OCI-LY7 (cell line): ENCODE measurements at regions not wholly inside any gene's neighbourhood (a gene's known extent, or its start where the extent isn't known, plus 50 kb on each side); places are given as distances from the start of the nearest gene placed in this dataset.

Experiments
- BruUV-seq: library from RNA; stranded (reverse); fragments of 400-500 nt; replicated peaks from 2 replicates; lab custom pipeline; 2021; lab: Mats Ljungman, UMichigan
- CTCF ChIA-PET: fragments of 300-600 bp; sonication (Branson Sonifier 250); formaldehyde crosslinking; loops from one replicate; lab custom pipeline; 2022; ENCODE audit warnings: antibody characterized with exemption; ENCODE audit not compliant: unreplicated experiment; lab: Charles Lee
- POLR2A ChIA-PET: fragments of 300-600 bp; sonication (Branson Sonifier 250); formaldehyde crosslinking; loops from one replicate; lab custom pipeline; 2022; ENCODE audit warnings: antibody characterized with exemption; lab: Charles Lee
- DNase-seq: peaks from one replicate; pipeline ENCODE4 v3.0.0-alpha.2; 2015; ENCODE audit warnings: low spot score
- H2AFZ ChIP-seq: fragments of 200-600 bp; sonication (generic), shearing (Covaris generic); 2 replicates; pipeline ENCODE4 v1.6.1; 2014; ENCODE audit warnings: mild to moderate bottlenecking, antibody characterized with exemption, low read length, moderate library complexity
- H3K27ac ChIP-seq: fragments of 200-600 bp; sonication (generic); 2 replicates; pipeline ENCODE4 v1.5.1; 2014; ENCODE audit warnings: mixed run types, low read depth, mild to moderate bottlenecking, moderate library complexity, low read length, inconsistent platforms; ENCODE audit not compliant: poor library complexity, severe bottlenecking
- H3K36me3 ChIP-seq: fragments of 200-600 bp; sonication (generic); 2 replicates; pipeline ENCODE4 v1.6.1; 2014; ENCODE audit warnings: mild to moderate bottlenecking, antibody characterized with exemption, low read length, moderate library complexity, mixed read lengths; ENCODE audit not compliant: insufficient read depth
- H3K4me1 ChIP-seq: fragments of 200-600 bp; sonication (generic); 2 replicates; pipeline ENCODE4 v1.5.1; 2014; ENCODE audit warnings: mild to moderate bottlenecking, low read length; ENCODE audit not compliant: insufficient read depth, poor library complexity, severe bottlenecking
- H3K4me2 ChIP-seq: fragments of 200-600 bp; sonication (generic); 2 replicates; pipeline ENCODE4 v1.6.1; 2014; ENCODE audit warnings: mild to moderate bottlenecking, low read length
- H3K4me3 ChIP-seq: fragments of 200-600 bp; sonication (generic); 2 replicates; pipeline ENCODE4 v1.5.1; 2014; ENCODE audit warnings: mild to moderate bottlenecking, low read depth, low read length; ENCODE audit not compliant: poor library complexity, severe bottlenecking
- H3K79me2 ChIP-seq: fragments of 200-600 bp; sonication (generic); 2 replicates; pipeline ENCODE4 v1.6.1; 2016; ENCODE audit warnings: low read depth, mild to moderate bottlenecking, low read length, moderate library complexity, mixed read lengths; ENCODE audit not compliant: insufficient read depth
- H3K9me2 ChIP-seq: fragments of 200-600 bp; sonication (generic); 2 replicates; pipeline ENCODE4 v1.6.1; 2016; ENCODE audit warnings: mild to moderate bottlenecking, low read length, mixed read lengths; ENCODE audit not compliant: insufficient read depth
- H3K9me3 ChIP-seq: fragments of 200-600 bp; sonication (generic); 2 replicates; pipeline ENCODE4 v1.6.1; 2014; ENCODE audit warnings: mild to moderate bottlenecking, mixed run types, low read length, mixed read lengths
- H4K20me1 ChIP-seq: fragments of 200-600 bp; sonication (generic); 2 replicates; pipeline ENCODE4 v1.6.1; 2014; ENCODE audit warnings: mild to moderate bottlenecking, antibody characterized with exemption, low read length, moderate library complexity, mixed read lengths; ENCODE audit not compliant: insufficient read depth
- CTCF ChIP-seq: fragments of 200-600 bp; sonication (generic); conservative IDR thresholded peaks from 2 replicates; pipeline ENCODE4 v1.5.1; 2014; ENCODE audit warnings: mild to moderate bottlenecking, antibody characterized with exemption, low read length, moderate library complexity, mixed read lengths
- EZH2phosphoT487 ChIP-seq: fragments of 200-600 bp; sonication (generic); IDR thresholded peaks from 2 replicates; pipeline ENCODE4 v1.6.1; 2018; ENCODE audit warnings: low read depth, borderline replicate concordance, mild to moderate bottlenecking, mixed run types, antibody characterized with exemption, low read length, moderate library complexity, mixed read lengths
- intact Hi-C: fragments of 100-400 bp; cut with micrococcal nuclease; formaldehyde crosslinking; loops from one replicate; pipeline ENCODE4 v1.10.0; 2022; ENCODE audit not compliant: unreplicated experiment

DNA sequence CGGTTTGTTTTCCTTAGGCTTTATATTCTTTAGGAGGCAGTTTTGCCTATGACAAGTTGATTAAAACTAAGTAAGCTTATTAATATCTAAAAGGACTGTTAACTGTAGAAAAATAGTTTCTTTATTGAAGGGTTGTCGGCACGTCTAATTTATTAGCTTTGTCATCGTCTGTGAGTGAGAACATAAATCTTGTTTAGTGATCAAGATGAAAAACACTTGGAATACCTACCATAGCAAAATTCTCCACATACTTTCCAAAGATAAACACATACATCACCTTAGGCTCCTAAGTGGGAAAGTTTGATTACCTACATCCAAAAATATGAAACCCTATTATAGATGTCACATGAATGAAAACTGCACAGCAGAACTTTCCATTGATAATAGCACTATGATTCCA, 139.1 kb upstream of the BNIP2 start:
- POLR2A ChIA-PET: interaction anchor here (0.6 to 1.8 kb wide), 2 partner anchors 13 to 659 kb away, joined by 3 to 5 read pairs; no protein-coding TSS in a partner anchor
- TF ChIP-seq CTCF (no peak), EZH2phosphoT487 (no peak)
- no peaks in the 10 kb centered on the region for H3K9me3 ChIP-seq
- no peak overlapping the region for H2AFZ ChIP-seq
- DNase-seq: no peak
- no peak overlapping the region for H3K4me3 ChIP-seq
- no peaks in the 10 kb centered on the region for H3K4me1 ChIP-seq
- CTCF ChIA-PET: no interaction called here
- no peak overlapping the region for H3K27ac ChIP-seq
- intact Hi-C loops: no loop called here
- no peaks in the 10 kb centered on the region for H3K79me2 ChIP-seq
- H4K20me1 ChIP-seq: no peaks in the 10 kb centered on the region
- no peaks in the 10 kb centered on the region for H3K36me3 ChIP-seq
- H3K9me2 ChIP-seq: no peaks in the 10 kb centered on the region
- no peak overlapping the region for H3K4me2 ChIP-seq
- BruUV-seq: no TSS peak

- TF ChIP-seq EZH2phosphoT487: no peak
- TF ChIP-seq CTCF: no peak
- no peaks in the 10 kb centered on the region for H4K20me1 ChIP-seq
- H3K4me2 ChIP-seq: no peak overlapping the region
- H3K79me2 ChIP-seq: no peaks in the 10 kb centered on the region
- no peaks in the 10 kb centered on the region for H3K9me3 ChIP-seq
- intact Hi-C loops: no loop called here
- H2AFZ ChIP-seq: no peak overlapping the region
- BruUV-seq: no TSS peak
- H3K27ac ChIP-seq: no peak overlapping the region
- no peak overlapping the region for H3K4me3 ChIP-seq
- no peaks in the 10 kb centered on the region for H3K36me3 ChIP-seq
- no peak for DNase-seq
- no peaks in the 10 kb centered on the region for H3K4me1 ChIP-seq
- POLR2A ChIA-PET: no interaction called here
- CTCF ChIA-PET: no interaction called here
- H3K9me2 ChIP-seq: no peaks in the 10 kb centered on the region
Measured at GRCh38 chr15:59825901-59826300, 136.8 kb upstream of the BNIP2 start.

GRCh38 chr15:59821286-59821685, 132.2 kb upstream of the BNIP2 start:
- Histone ChIP-seq H3K4me3 (no peak overlapping the region), H4K20me1 (no peaks in the 10 kb centered on the region), H3K36me3 (no peaks in the 10 kb centered on the region), H3K9me2 (no peaks in the 10 kb centered on the region), H2AFZ (no peak overlapping the region), H3K4me1 (no peaks in the 10 kb centered on the region), H3K79me2 (no peaks in the 10 kb centered on the region), H3K27ac (no peak overlapping the region), H3K4me2 (no peak overlapping the region), H3K9me3 (no peaks in the 10 kb centered on the region)
- no TSS peak for BruUV-seq
- TF ChIP-seq EZH2phosphoT487 (no peak), CTCF (no peak)
- intact Hi-C loops: no loop called here
- ChIA-PET POLR2A (no interaction called here), CTCF (no interaction called here)
- DNase-seq: no peak
